ENCODE measurements at regions not wholly inside any gene's neighbourhood (a gene's known extent, or its start where the extent isn't known, plus 50 kb on each side); places are given as distances from the start of the nearest gene placed in this dataset.

GRCh38 chr10:130363051-130363450 is 226.9 kb downstream of the GLRX3 start:
- TF ChIP-seq CTCF (IDR thresholded peaks at IDR 0.05; ENCODE audit: extremely low read depth, missing control alignments) = no peak
- DNase-seq (ENCODE audit: low spot score) = no peak

- DNase-seq (ENCODE audit: low spot score) = no peak
- TF ChIP-seq CTCF (IDR thresholded peaks at IDR 0.05; ENCODE audit: extremely low read depth, missing control alignments) = no peak
Observed at GRCh38 chr10:130363899-130364445, 227.8 kb downstream of the GLRX3 start.

- TF ChIP-seq CTCF (IDR thresholded peaks at IDR 0.05; ENCODE audit: extremely low read depth, missing control alignments) = no peak
- no peak for DNase-seq (ENCODE audit: low spot score)
Observed at GRCh38 chr10:130364631-130365411, 228.6 kb downstream of the GLRX3 start.

- DNase-seq (ENCODE audit: low spot score) = no peak
- no peak for TF ChIP-seq CTCF (IDR thresholded peaks at IDR 0.05; ENCODE audit: extremely low read depth, missing control alignments)
Observed at GRCh38 chr10:130368761-130369560, 232.8 kb downstream of the GLRX3 start.

GRCh38 chr10:130369645-130370381 is 233.6 kb downstream of the GLRX3 start:
- TF ChIP-seq CTCF (IDR thresholded peaks at IDR 0.05; ENCODE audit: extremely low read depth, missing control alignments) = no peak
- DNase-seq (ENCODE audit: low spot score) = no peak

- no peak for TF ChIP-seq CTCF (IDR thresholded peaks at IDR 0.05; ENCODE audit: extremely low read depth, missing control alignments)
- no peak for DNase-seq (ENCODE audit: low spot score)
Observed at GRCh38 chr10:130370721-130371120, 234.5 kb downstream of the GLRX3 start.
